ENCODE measurements at regions not wholly inside any gene's neighbourhood (a gene's known extent, or its start where the extent isn't known, plus 50 kb on each side); places are given as distances from the start of the nearest gene placed in this dataset.

DNA sequence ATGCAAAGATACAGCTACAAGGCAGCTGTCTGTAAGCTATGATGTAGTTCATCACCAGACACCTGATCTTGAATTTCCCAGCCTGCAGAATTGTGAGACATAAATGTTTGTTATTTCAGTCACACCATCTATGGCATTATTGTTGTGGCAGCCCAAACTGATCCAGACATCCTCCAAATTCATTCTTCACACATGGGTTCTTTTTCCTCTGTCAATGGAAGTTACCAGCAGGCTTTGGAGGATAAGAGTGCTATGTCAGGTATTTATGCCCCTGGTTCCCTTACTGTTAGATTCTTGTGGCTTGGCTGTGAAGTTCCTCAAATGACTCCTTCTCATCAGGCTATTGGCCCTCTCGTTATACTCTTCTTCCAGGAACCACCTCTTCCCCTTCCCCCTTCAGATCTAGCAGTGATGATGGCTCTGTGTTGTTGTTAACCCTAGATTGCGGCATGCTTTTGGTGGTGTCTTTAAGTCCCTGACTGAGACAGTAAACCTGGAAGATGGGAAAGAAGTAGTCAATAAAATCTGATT, 91.0 kb upstream of the CHMP2B start:
- TF ChIP-seq, protein P1, sequence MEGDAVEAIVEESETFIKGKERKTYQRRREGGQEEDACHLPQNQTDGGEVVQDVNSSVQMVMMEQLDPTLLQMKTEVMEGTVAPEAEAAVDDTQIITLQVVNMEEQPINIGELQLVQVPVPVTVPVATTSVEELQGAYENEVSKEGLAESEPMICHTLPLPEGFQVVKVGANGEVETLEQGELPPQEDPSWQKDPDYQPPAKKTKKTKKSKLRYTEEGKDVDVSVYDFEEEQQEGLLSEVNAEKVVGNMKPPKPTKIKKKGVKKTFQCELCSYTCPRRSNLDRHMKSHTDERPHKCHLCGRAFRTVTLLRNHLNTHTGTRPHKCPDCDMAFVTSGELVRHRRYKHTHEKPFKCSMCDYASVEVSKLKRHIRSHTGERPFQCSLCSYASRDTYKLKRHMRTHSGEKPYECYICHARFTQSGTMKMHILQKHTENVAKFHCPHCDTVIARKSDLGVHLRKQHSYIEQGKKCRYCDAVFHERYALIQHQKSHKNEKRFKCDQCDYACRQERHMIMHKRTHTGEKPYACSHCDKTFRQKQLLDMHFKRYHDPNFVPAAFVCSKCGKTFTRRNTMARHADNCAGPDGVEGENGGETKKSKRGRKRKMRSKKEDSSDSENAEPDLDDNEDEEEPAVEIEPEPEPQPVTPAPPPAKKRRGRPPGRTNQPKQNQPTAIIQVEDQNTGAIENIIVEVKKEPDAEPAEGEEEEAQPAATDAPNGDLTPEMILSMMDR (IDR thresholded peaks at IDR 0.05; ENCODE audit: low read length), result no peak
- TF ChIP-seq EZH2 (IDR thresholded peaks at IDR 0.05; ENCODE audit: borderline replicate concordance, low read length), result no peak
